B cell (primary cell): ENCODE measurements at regions not wholly inside any gene's neighbourhood (a gene's known extent, or its start where the extent isn't known, plus 50 kb on each side); places are given as distances from the start of the nearest gene placed in this dataset.

Experiments
- CTCF ChIP-seq: fragments of 200-600 bp; IDR thresholded peaks from one replicate; pipeline ENCODE4 v1.8.0; 2022; ENCODE audit warnings: antibody characterized with exemption, mild to moderate bottlenecking
- EZH2 ChIP-seq: IDR thresholded peaks from 2 replicates; pipeline ENCODE4 v1.6.1; 2012; ENCODE audit warnings: borderline replicate concordance, low read depth, mild to moderate bottlenecking, moderate library complexity, low read length; ENCODE audit not compliant: insufficient read depth, poor library complexity, severe bottlenecking

DNA sequence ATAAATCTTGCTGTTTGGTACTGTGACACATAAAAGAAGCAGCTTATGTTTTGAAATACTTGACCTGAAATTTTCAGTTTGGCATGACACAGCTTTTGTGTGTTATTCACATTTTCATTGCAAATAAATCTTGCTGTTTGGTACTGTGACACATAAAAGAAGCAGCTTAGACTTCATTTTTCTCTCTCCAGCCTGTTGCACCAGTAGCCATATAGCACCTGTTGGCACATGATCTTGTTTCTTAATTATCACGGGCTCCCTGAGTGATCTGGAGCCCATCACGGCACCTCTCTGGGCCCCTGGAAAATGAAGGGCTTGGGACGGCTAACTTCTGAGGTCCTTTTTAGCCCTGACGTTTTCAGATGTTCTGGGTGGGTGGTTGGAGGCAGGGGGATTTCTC, 77.4 kb upstream of the SLCO3A1 start:
- TF ChIP-seq EZH2 (no peak), CTCF (no peak)
